ENCODE measurements at regions not wholly inside any gene's neighbourhood (a gene's known extent, or its start where the extent isn't known, plus 50 kb on each side); places are given as distances from the start of the nearest gene placed in this dataset.

DNA sequence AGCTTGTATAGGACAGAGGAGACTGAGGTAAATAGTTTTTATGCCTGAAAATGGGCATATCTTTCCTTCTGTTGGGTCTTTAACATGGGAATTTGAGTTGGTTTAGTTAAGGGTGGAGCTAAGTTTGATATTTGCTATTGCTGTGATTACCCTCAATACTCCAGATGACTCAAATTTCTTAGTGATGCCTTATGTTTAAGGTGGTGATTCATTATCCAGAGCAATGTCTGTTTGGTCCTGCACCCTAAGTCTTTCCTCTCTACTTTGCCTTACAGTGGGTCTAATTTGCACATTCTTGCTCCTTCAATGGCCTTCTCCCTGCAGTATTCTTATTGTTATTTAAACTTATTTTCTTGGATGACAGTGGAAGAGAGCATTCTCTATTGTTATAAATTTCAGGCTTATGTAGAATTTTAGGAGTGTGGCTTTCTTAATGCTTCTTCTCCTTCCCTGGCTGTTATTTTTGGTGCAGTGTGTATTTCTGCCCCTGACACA lies 312.9 kb upstream of the RPS23 start:
- CTCF ChIA-PET, result no interaction called here
- TF ChIP-seq, protein P1, sequence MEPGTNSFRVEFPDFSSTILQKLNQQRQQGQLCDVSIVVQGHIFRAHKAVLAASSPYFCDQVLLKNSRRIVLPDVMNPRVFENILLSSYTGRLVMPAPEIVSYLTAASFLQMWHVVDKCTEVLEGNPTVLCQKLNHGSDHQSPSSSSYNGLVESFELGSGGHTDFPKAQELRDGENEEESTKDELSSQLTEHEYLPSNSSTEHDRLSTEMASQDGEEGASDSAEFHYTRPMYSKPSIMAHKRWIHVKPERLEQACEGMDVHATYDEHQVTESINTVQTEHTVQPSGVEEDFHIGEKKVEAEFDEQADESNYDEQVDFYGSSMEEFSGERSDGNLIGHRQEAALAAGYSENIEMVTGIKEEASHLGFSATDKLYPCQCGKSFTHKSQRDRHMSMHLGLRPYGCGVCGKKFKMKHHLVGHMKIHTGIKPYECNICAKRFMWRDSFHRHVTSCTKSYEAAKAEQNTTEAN (CRISPR knock-in tag; IDR thresholded peaks at IDR 0.05), result no peak
- TF ChIP-seq SMAD4 (CRISPR knock-in tag; IDR thresholded peaks at IDR 0.05) (no peak), NFATC4 (CRISPR knock-in tag; IDR thresholded peaks at IDR 0.05) (no peak), FOXP1 (CRISPR knock-in tag; IDR thresholded peaks at IDR 0.05; ENCODE audit: borderline replicate concordance) (no peak), OVOL2 (CRISPR knock-in tag; IDR thresholded peaks at IDR 0.05; ENCODE audit: borderline replicate concordance) (no peak), CBFB (CRISPR knock-in tag; IDR thresholded peaks at IDR 0.05; ENCODE audit: low read depth) (no peak), TP53 (CRISPR knock-in tag; IDR thresholded peaks at IDR 0.05) (no peak), IRF2 (CRISPR knock-in tag; IDR thresholded peaks at IDR 0.05; ENCODE audit: borderline replicate concordance, low read depth) (no peak)
- TF ChIP-seq, protein P2, sequence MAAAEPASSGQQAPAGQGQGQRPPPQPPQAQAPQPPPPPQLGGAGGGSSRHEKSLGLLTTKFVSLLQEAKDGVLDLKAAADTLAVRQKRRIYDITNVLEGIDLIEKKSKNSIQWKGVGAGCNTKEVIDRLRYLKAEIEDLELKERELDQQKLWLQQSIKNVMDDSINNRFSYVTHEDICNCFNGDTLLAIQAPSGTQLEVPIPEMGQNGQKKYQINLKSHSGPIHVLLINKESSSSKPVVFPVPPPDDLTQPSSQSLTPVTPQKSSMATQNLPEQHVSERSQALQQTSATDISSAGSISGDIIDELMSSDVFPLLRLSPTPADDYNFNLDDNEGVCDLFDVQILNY (CRISPR knock-in tag; IDR thresholded peaks at IDR 0.05), result no peak
- TF ChIP-seq, protein P3, sequence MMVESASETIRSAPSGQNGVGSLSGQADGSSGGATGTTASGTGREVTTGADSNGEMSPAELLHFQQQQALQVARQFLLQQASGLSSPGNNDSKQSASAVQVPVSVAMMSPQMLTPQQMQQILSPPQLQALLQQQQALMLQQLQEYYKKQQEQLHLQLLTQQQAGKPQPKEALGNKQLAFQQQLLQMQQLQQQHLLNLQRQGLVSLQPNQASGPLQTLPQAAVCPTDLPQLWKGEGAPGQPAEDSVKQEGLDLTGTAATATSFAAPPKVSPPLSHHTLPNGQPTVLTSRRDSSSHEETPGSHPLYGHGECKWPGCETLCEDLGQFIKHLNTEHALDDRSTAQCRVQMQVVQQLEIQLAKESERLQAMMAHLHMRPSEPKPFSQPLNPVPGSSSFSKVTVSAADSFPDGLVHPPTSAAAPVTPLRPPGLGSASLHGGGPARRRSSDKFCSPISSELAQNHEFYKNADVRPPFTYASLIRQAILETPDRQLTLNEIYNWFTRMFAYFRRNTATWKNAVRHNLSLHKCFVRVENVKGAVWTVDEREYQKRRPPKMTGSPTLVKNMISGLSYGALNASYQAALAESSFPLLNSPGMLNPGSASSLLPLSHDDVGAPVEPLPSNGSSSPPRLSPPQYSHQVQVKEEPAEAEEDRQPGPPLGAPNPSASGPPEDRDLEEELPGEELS (CRISPR knock-in tag; IDR thresholded peaks at IDR 0.05), result no peak
- TF ChIP-seq, protein P4, sequence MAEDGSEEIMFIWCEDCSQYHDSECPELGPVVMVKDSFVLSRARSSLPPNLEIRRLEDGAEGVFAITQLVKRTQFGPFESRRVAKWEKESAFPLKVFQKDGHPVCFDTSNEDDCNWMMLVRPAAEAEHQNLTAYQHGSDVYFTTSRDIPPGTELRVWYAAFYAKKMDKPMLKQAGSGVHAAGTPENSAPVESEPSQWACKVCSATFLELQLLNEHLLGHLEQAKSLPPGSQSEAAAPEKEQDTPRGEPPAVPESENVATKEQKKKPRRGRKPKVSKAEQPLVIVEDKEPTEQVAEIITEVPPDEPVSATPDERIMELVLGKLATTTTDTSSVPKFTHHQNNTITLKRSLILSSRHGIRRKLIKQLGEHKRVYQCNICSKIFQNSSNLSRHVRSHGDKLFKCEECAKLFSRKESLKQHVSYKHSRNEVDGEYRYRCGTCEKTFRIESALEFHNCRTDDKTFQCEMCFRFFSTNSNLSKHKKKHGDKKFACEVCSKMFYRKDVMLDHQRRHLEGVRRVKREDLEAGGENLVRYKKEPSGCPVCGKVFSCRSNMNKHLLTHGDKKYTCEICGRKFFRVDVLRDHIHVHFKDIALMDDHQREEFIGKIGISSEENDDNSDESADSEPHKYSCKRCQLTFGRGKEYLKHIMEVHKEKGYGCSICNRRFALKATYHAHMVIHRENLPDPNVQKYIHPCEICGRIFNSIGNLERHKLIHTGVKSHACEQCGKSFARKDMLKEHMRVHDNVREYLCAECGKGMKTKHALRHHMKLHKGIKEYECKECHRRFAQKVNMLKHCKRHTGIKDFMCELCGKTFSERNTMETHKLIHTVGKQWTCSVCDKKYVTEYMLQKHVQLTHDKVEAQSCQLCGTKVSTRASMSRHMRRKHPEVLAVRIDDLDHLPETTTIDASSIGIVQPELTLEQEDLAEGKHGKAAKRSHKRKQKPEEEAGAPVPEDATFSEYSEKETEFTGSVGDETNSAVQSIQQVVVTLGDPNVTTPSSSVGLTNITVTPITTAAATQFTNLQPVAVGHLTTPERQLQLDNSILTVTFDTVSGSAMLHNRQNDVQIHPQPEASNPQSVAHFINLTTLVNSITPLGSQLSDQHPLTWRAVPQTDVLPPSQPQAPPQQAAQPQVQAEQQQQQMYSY (CRISPR knock-in tag; IDR thresholded peaks at IDR 0.05), result no peak
- TF ChIP-seq, protein P5, sequence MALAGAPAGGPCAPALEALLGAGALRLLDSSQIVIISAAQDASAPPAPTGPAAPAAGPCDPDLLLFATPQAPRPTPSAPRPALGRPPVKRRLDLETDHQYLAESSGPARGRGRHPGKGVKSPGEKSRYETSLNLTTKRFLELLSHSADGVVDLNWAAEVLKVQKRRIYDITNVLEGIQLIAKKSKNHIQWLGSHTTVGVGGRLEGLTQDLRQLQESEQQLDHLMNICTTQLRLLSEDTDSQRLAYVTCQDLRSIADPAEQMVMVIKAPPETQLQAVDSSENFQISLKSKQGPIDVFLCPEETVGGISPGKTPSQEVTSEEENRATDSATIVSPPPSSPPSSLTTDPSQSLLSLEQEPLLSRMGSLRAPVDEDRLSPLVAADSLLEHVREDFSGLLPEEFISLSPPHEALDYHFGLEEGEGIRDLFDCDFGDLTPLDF (CRISPR knock-in tag; IDR thresholded peaks at IDR 0.05), result no peak
- 0 out of 2 replicates have a peak overlapping the region, but pooled peaks have one; percentile 4 for H3K4me3 Mint-ChIP-seq
- POLR2A ChIA-PET, result interaction anchor here (0.7 kb wide), 1 partner anchor 176 kb away, joined by 3 read pairs; no protein-coding TSS in a partner anchor
- ATAC-seq, result peak; percentile 90
- no peak for DNase-seq (ENCODE audit: low spot score)
- no peaks in the 10 kb centered on the region for H3K27me3 Mint-ChIP-seq (ENCODE audit: low read depth)
- peaks cover 47% of the 10 kb centered on the region for H3K4me1 Mint-ChIP-seq
- H3K27ac Mint-ChIP-seq, result peak overlapping the region; percentile 73
- peaks cover 33% of the 10 kb centered on the region for H3K36me3 Mint-ChIP-seq
- H3K9me3 Mint-ChIP-seq, result peaks cover 40% of the 10 kb centered on the region

DNA sequence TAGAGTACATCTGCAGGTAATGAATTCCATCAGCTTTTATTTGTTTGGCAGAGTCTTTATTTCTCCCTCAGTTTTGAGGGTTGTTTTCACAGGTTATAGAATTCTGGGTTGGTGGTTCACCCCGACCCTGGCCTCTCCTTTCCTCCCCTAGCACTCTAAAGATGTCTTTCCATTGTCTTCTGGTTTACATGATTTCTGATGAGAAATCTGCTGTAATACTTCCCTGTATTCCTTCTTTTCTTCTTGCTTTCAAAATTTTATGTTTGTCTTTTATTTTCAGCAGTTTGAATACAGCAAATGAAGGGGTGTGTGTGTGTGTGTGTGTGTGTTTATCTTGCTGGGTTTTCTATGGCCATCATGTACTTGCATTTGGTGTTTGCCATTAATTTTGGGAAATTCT lies 312.0 kb upstream of the RPS23 start:
- POLR2A ChIA-PET, result no interaction called here
- H3K27ac Mint-ChIP-seq, result no peak overlapping the region
- CTCF ChIA-PET, result no interaction called here

More for the DNA sequence above, 312.0 kb upstream of the RPS23 start:
- H3K36me3 Mint-ChIP-seq, result peaks cover 33% of the 10 kb centered on the region
- no peak for DNase-seq (ENCODE audit: low spot score)
- no peak overlapping the region for H3K4me3 Mint-ChIP-seq
- TF ChIP-seq ZNF396 (CRISPR knock-in tag; IDR thresholded peaks at IDR 0.05; ENCODE audit: borderline replicate concordance) (no peak), ZNF317 (CRISPR knock-in tag; IDR thresholded peaks at IDR 0.05; ENCODE audit: borderline replicate concordance, low read depth) (peak; percentile 96)
- ATAC-seq, result no peak
- no peaks in the 10 kb centered on the region for H3K27me3 Mint-ChIP-seq (ENCODE audit: low read depth)
- peaks cover 46% of the 10 kb centered on the region for H3K9me3 Mint-ChIP-seq
- peaks cover 40% of the 10 kb centered on the region for H3K4me1 Mint-ChIP-seq
